ENCODE measurements at regions not wholly inside any gene's neighbourhood (a gene's known extent, or its start where the extent isn't known, plus 50 kb on each side); places are given as distances from the start of the nearest gene placed in this dataset.

GRCh38 chrX:5646818-5647217 lies 581.8 kb downstream of the NLGN4X start:
- H4K20me1 ChIP-seq (replicated peaks; ENCODE audit: control insufficient read depth, extremely low read depth, insufficient read depth, low read length) = no peaks in the 10 kb centered on the region
- FAIRE-seq (no peak), DNase-seq (ENCODE audit: low read depth, low spot score) (no peak)
- no peak overlapping the region for H2AFZ ChIP-seq (ENCODE audit: low read depth, low read length)
- no peak for TF ChIP-seq GATA2 (IDR thresholded peaks at IDR 0.05; ENCODE audit: insufficient read depth, insufficient read length, low read depth, low read length)
- TF ChIP-seq EZH2 (IDR thresholded peaks at IDR 0.05; ENCODE audit: borderline replicate concordance, low read depth, low read length, severe bottlenecking) = no peak
- TF ChIP-seq CTCF (IDR thresholded peaks at IDR 0.05; ENCODE audit: extremely low read depth in 1 of 2, insufficient read depth in 1 of 2, low read depth in 1 of 2, low read length in 2 of 2) = no peak
- no peak for TF ChIP-seq POLR2AphosphoS5 (IDR thresholded peaks at IDR 0.05; ENCODE audit: insufficient read depth, low read depth, low read length)
- TF ChIP-seq POLR2A (IDR thresholded peaks at IDR 0.05; ENCODE audit: low read depth, low read length) = no peak
- TF ChIP-seq JUN (IDR thresholded peaks at IDR 0.05; ENCODE audit: borderline replicate concordance, insufficient read depth, insufficient read length, low read depth) = no peak
- no peak for TF ChIP-seq MAX (IDR thresholded peaks at IDR 0.05; ENCODE audit: insufficient read depth, insufficient read length)
- TF ChIP-seq MYC (IDR thresholded peaks at IDR 0.05; ENCODE audit: low read depth, low read length) = no peak
- TF ChIP-seq FOS (IDR thresholded peaks at IDR 0.05; ENCODE audit: borderline replicate concordance, insufficient read depth, low read length) = no peak
- no peaks in the 10 kb centered on the region for H3K36me3 ChIP-seq (ENCODE audit: control insufficient read depth in 2 of 2, extremely low read depth in 1 of 2, insufficient read depth in 2 of 2, low read length in 2 of 2)
- intact Hi-C loops (cut with micrococcal nuclease) (no loop called here), dilution Hi-C loops (cut with MboI; ENCODE audit: extremely low pct_ligation_motif_present, low sequenced_read_pairs) (no loop called here)
- H3K9ac ChIP-seq (replicated peaks; ENCODE audit: extremely low read depth, insufficient read depth, low read length) = no peak overlapping the region
- CTCF ChIA-PET = no interaction called here
- H3K4me3 ChIP-seq (replicated peaks in 1 of 3; ENCODE audit: insufficient read depth in 1 of 3, low read depth in 1 of 3, low read length in 3 of 3) = no peak overlapping the region
- H3K27me3 ChIP-seq (ENCODE audit: control insufficient read depth in 2 of 2, insufficient read depth in 2 of 2, low read length in 2 of 2) = no peaks in the 10 kb centered on the region
- H3K4me2 ChIP-seq (ENCODE audit: insufficient read depth, low read length) = no peak overlapping the region
- no peaks in the 10 kb centered on the region for H3K4me1 ChIP-seq (ENCODE audit: control insufficient read depth, extremely low read depth, insufficient read depth, low read length)
- no peaks in the 10 kb centered on the region for H3K79me2 ChIP-seq (ENCODE audit: control insufficient read depth, insufficient read depth, low read length)
- no peaks in the 10 kb centered on the region for H3K9me1 ChIP-seq (replicated peaks; ENCODE audit: control insufficient read depth, extremely low read depth, insufficient read depth, low read length)
- no peak overlapping the region for H3K27ac ChIP-seq (ENCODE audit: insufficient read depth, low read depth, low read length)
- BruUV-seq (replicated peaks) = no TSS peak
- POLR2A ChIA-PET = no interaction called here
- no peaks in the 10 kb centered on the region for H3K9me3 ChIP-seq (replicated peaks; ENCODE audit: control insufficient read depth, insufficient read depth, low read length)
